ENCODE measurements at regions not wholly inside any gene's neighbourhood (a gene's known extent, or its start where the extent isn't known, plus 50 kb on each side); places are given as distances from the start of the nearest gene placed in this dataset.

DNA sequence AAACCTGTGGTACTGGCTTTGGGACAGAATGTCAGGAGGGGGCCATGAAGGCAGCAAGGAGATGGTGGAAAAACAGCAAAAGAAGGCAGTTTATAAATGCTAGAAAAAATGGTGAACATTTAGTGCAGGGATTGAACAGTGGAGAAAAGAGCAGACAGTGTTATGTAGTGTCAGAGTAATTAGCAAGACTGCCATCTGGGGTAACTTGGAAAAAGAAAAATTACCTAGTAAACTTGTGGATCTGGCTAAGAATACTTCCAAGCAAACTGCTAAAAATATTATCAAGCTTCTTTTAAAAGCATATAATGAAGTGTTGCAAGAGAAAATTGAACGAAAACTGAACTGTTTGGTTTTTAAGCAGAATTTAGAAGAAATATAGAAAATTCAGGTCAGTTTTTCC lies 267.8 kb downstream of the INSIG2 start:
- no peaks in the 10 kb centered on the region for H3K79me1 ChIP-seq (ENCODE audit: low read length)
- H3K18ac ChIP-seq (ENCODE audit: low read length), result no peak overlapping the region
- H3K56ac ChIP-seq (ENCODE audit: low read length), result no peak overlapping the region
- H2BK120ac ChIP-seq (ENCODE audit: low read depth, low read length), result no peak overlapping the region
- no peak overlapping the region for H2AK5ac ChIP-seq (ENCODE audit: low read length)
- H3K27ac ChIP-seq (ENCODE audit: low read depth, low read length), result no peak overlapping the region
- WGBS (ENCODE audit: extremely low coverage, insufficient coverage, low lambda C conversion rate), result no CpG with 5 or more reads among the region's 1 CpG
- no peaks in the 10 kb centered on the region for H3K4me1 ChIP-seq (ENCODE audit: control insufficient read depth, low read depth, low read length)
- no peak overlapping the region for H4K8ac ChIP-seq (ENCODE audit: low read depth, low read length)
- H3K4me2 ChIP-seq (ENCODE audit: low read length), result no peak overlapping the region
- no peak overlapping the region for H3K9ac ChIP-seq (ENCODE audit: low read length)
- DNase-seq, result no peak
- H3K27me3 ChIP-seq (ENCODE audit: insufficient read depth, low read length, poor library complexity), result no peaks in the 10 kb centered on the region
- H3K36me3 ChIP-seq (ENCODE audit: control insufficient read depth, insufficient read depth, low read length), result no peaks in the 10 kb centered on the region
- no peak overlapping the region for H3K4ac ChIP-seq (ENCODE audit: low read depth, low read length)
- no peak overlapping the region for H2BK5ac ChIP-seq (ENCODE audit: low read length)
- H3K79me2 ChIP-seq (ENCODE audit: control insufficient read depth, insufficient read depth, low read length), result no peaks in the 10 kb centered on the region
- no peak overlapping the region for H3K23ac ChIP-seq (ENCODE audit: low read length)
- H4K5ac ChIP-seq (ENCODE audit: low read length), result no peak overlapping the region
- no peak overlapping the region for H3K4me3 ChIP-seq (ENCODE audit: low read length)
- no peak overlapping the region for H2BK15ac ChIP-seq (replicated peaks; ENCODE audit: low read depth)

- DNase-seq, result no peak
- no CpG with 5 or more reads among the region's 2 CpGs for WGBS (ENCODE audit: extremely low coverage, insufficient coverage, low lambda C conversion rate)
- no peak overlapping the region for H3K27ac ChIP-seq (ENCODE audit: low read depth, low read length)
Observed at GRCh38 chr2:118351796-118352195, 263.5 kb downstream of the INSIG2 start.

DNA sequence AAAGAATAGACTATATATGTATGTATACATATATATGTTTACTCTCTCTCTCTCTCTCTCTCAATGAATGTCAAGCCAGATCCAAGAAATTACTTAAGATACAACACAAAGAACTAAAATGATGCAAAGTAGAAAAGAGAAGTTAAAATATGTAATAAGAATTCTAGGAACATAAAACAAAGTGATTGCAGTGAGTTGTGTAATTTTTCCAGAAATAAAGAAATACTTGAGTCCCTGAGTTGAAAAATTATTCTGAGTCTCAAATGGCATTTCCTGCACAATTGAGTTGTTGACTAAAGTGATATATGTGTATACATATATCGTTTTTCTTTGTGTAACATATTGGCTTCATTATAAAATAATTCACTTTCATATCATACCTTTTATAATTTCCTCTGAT lies 262.4 kb downstream of the INSIG2 start:
- Histone ChIP-seq H2BK120ac (ENCODE audit: low read depth, low read length) (no peak overlapping the region), H3K56ac (ENCODE audit: low read length) (no peak overlapping the region), H3K9ac (ENCODE audit: low read length) (no peak overlapping the region), H3K4me2 (ENCODE audit: low read length) (no peak overlapping the region), H3K4me3 (ENCODE audit: low read length) (no peak overlapping the region), H3K79me2 (ENCODE audit: control insufficient read depth, insufficient read depth, low read length) (no peaks in the 10 kb centered on the region), H3K27ac (ENCODE audit: low read depth, low read length) (no peak overlapping the region), H3K23ac (ENCODE audit: low read length) (no peak overlapping the region), H3K4ac (ENCODE audit: low read depth, low read length) (no peak overlapping the region), H3K79me1 (ENCODE audit: low read length) (no peaks in the 10 kb centered on the region), H3K4me1 (ENCODE audit: control insufficient read depth, low read depth, low read length) (no peaks in the 10 kb centered on the region), H4K5ac (ENCODE audit: low read length) (no peak overlapping the region), H3K18ac (ENCODE audit: low read length) (no peak overlapping the region), H3K27me3 (ENCODE audit: insufficient read depth, low read length, poor library complexity) (no peaks in the 10 kb centered on the region), H2BK5ac (ENCODE audit: low read length) (no peak overlapping the region), H2AK5ac (ENCODE audit: low read length) (no peak overlapping the region), H2BK15ac (replicated peaks; ENCODE audit: low read depth) (no peak overlapping the region), H4K8ac (ENCODE audit: low read depth, low read length) (no peak overlapping the region), H3K36me3 (ENCODE audit: control insufficient read depth, insufficient read depth, low read length) (no peaks in the 10 kb centered on the region)
- DNase-seq, result no peak
- WGBS (ENCODE audit: extremely low coverage, insufficient coverage, low lambda C conversion rate), result no CpG with 5 or more reads among the region's 1 CpG

More at GRCh38 chr2:118351796-118352195, 263.5 kb downstream of the INSIG2 start:
- no peaks in the 10 kb centered on the region for H3K4me1 ChIP-seq (ENCODE audit: control insufficient read depth, low read depth, low read length)
- H2BK15ac ChIP-seq (replicated peaks; ENCODE audit: low read depth), result no peak overlapping the region
- no peak overlapping the region for H3K4me2 ChIP-seq (ENCODE audit: low read length)
- H3K56ac ChIP-seq (ENCODE audit: low read length), result no peak overlapping the region
- no peak overlapping the region for H3K18ac ChIP-seq (ENCODE audit: low read length)
- H3K23ac ChIP-seq (ENCODE audit: low read length), result no peak overlapping the region
- H3K36me3 ChIP-seq (ENCODE audit: control insufficient read depth, insufficient read depth, low read length), result no peaks in the 10 kb centered on the region
- H4K5ac ChIP-seq (ENCODE audit: low read length), result no peak overlapping the region
- H2AK5ac ChIP-seq (ENCODE audit: low read length), result no peak overlapping the region
- no peak overlapping the region for H4K8ac ChIP-seq (ENCODE audit: low read depth, low read length)
- H3K4me3 ChIP-seq (ENCODE audit: low read length), result no peak overlapping the region
- H3K9ac ChIP-seq (ENCODE audit: low read length), result no peak overlapping the region
- H3K79me2 ChIP-seq (ENCODE audit: control insufficient read depth, insufficient read depth, low read length), result no peaks in the 10 kb centered on the region
- no peaks in the 10 kb centered on the region for H3K27me3 ChIP-seq (ENCODE audit: insufficient read depth, low read length, poor library complexity)
- H2BK5ac ChIP-seq (ENCODE audit: low read length), result no peak overlapping the region
- no peak overlapping the region for H3K4ac ChIP-seq (ENCODE audit: low read depth, low read length)
- no peaks in the 10 kb centered on the region for H3K79me1 ChIP-seq (ENCODE audit: low read length)
- H2BK120ac ChIP-seq (ENCODE audit: low read depth, low read length), result no peak overlapping the region

DNA sequence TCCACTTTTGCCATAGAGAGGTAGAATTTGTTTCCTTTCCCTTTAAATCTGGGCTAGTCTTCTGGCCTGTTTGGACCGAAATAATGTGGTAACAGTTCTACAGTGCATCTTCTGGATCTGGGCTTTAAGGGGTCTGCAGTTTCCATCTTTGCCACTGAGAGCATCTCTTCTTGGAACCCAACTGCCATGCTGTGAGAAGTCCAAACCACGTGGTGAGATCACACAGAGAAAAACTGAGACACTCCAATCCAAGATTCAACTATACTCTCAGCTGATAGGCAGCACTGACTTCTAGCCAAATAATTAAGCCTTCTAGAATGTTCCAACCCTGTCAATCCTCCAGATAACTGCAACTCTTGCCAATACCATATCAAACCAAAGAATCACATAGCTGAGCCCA lies 261.1 kb downstream of the INSIG2 start:
- Histone ChIP-seq H2BK5ac (ENCODE audit: low read length) (no peak overlapping the region), H4K5ac (ENCODE audit: low read length) (no peak overlapping the region), H3K36me3 (ENCODE audit: control insufficient read depth, insufficient read depth, low read length) (no peaks in the 10 kb centered on the region), H3K4me3 (ENCODE audit: low read length) (no peak overlapping the region), H3K4me2 (ENCODE audit: low read length) (no peak overlapping the region), H3K27me3 (ENCODE audit: insufficient read depth, low read length, poor library complexity) (no peaks in the 10 kb centered on the region), H3K4me1 (ENCODE audit: control insufficient read depth, low read depth, low read length) (no peaks in the 10 kb centered on the region), H3K23ac (ENCODE audit: low read length) (no peak overlapping the region), H3K4ac (ENCODE audit: low read depth, low read length) (no peak overlapping the region), H3K79me1 (ENCODE audit: low read length) (no peaks in the 10 kb centered on the region), H3K9ac (ENCODE audit: low read length) (no peak overlapping the region), H2BK120ac (ENCODE audit: low read depth, low read length) (no peak overlapping the region), H4K8ac (ENCODE audit: low read depth, low read length) (no peak overlapping the region), H3K56ac (ENCODE audit: low read length) (no peak overlapping the region), H3K27ac (ENCODE audit: low read depth, low read length) (no peak overlapping the region), H2AK5ac (ENCODE audit: low read length) (no peak overlapping the region), H2BK15ac (replicated peaks; ENCODE audit: low read depth) (no peak overlapping the region), H3K79me2 (ENCODE audit: control insufficient read depth, insufficient read depth, low read length) (no peaks in the 10 kb centered on the region), H3K18ac (ENCODE audit: low read length) (no peak overlapping the region)
- no peak for DNase-seq
- WGBS (ENCODE audit: extremely low coverage, insufficient coverage, low lambda C conversion rate), result no CpG with 5 or more reads among the region's 2 CpGs

DNA sequence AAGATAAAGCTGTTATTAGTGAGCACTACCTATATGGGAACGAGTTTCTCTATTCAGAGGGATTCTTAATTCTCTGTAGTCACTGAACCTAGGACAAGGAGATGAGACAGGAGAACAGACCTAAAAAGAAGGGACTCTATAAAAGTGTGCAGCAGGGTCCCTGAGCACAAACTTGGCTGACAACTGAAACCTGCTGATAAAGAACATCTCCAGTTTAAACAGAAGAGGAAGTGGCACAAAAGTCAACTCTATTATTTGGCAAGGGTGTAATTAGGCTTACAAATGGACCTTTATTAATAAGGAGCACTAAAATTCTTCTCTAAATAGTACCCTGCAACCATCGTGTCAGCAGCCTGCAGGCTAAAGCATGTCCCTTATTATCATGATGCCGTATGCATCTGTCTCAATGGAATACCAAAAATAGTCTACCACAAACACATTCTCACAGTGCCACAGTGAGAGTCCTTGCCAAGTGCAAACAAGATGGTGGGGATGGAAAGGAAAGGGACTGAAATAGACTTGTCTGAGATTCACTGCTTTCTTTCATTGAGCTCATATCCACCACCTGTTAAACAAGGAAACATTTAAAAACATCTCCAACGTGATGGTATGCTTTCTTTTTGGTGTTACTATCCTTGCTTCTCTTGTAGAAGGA lies 260.2 kb downstream of the INSIG2 start:
- DNase-seq, result no peak
- no peak overlapping the region for H3K4me2 ChIP-seq (ENCODE audit: low read length)
- H3K36me3 ChIP-seq (ENCODE audit: control insufficient read depth, insufficient read depth, low read length), result no peaks in the 10 kb centered on the region
- H4K8ac ChIP-seq (ENCODE audit: low read depth, low read length), result no peak overlapping the region
- no peaks in the 10 kb centered on the region for H3K27me3 ChIP-seq (ENCODE audit: insufficient read depth, low read length, poor library complexity)
- H3K27ac ChIP-seq (ENCODE audit: low read depth, low read length), result no peak overlapping the region
- H3K56ac ChIP-seq (ENCODE audit: low read length), result no peak overlapping the region
- WGBS (ENCODE audit: extremely low coverage, insufficient coverage, low lambda C conversion rate), result no CpG with 5 or more reads among the region's 4 CpGs
- no peaks in the 10 kb centered on the region for H3K79me1 ChIP-seq (ENCODE audit: low read length)
- no peak overlapping the region for H3K9ac ChIP-seq (ENCODE audit: low read length)
- no peak overlapping the region for H2BK15ac ChIP-seq (replicated peaks; ENCODE audit: low read depth)
- no peak overlapping the region for H2BK120ac ChIP-seq (ENCODE audit: low read depth, low read length)
- H3K18ac ChIP-seq (ENCODE audit: low read length), result no peak overlapping the region
- no peaks in the 10 kb centered on the region for H3K79me2 ChIP-seq (ENCODE audit: control insufficient read depth, insufficient read depth, low read length)
- H2AK5ac ChIP-seq (ENCODE audit: low read length), result no peak overlapping the region
- no peaks in the 10 kb centered on the region for H3K4me1 ChIP-seq (ENCODE audit: control insufficient read depth, low read depth, low read length)
- H3K4me3 ChIP-seq (ENCODE audit: low read length), result no peak overlapping the region
- no peak overlapping the region for H4K5ac ChIP-seq (ENCODE audit: low read length)
- no peak overlapping the region for H3K4ac ChIP-seq (ENCODE audit: low read depth, low read length)
- no peak overlapping the region for H2BK5ac ChIP-seq (ENCODE audit: low read length)
- H3K23ac ChIP-seq (ENCODE audit: low read length), result no peak overlapping the region

DNA sequence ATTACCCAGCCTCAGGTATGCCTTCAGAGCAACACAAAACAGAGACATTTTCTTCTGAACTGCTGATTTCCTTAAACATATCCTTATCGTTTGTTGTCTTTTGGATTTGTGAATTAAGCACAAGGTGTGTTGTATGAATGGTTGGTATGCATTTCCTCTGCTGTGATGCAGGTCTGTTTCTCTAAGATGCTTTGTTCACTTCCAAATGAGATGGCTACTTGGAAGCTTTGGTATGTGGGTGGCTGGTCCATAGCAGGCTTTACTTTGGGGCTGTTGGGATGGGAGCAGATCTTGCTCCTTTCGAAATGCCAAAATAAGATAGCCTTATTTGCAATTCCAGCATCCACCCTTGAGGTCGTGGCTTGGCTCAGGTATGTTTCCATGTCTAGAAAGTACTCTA lies 257.2 kb downstream of the INSIG2 start:
- no peaks in the 10 kb centered on the region for H3K27me3 ChIP-seq (ENCODE audit: insufficient read depth, low read length, poor library complexity)
- no peak overlapping the region for H2BK5ac ChIP-seq (ENCODE audit: low read length)
- no peak overlapping the region for H3K4me2 ChIP-seq (ENCODE audit: low read length)
- H3K4me3 ChIP-seq (ENCODE audit: low read length), result no peak overlapping the region
- no peak overlapping the region for H4K8ac ChIP-seq (ENCODE audit: low read depth, low read length)
- no peak overlapping the region for H3K18ac ChIP-seq (ENCODE audit: low read length)
- H3K23ac ChIP-seq (ENCODE audit: low read length), result no peak overlapping the region
- H3K79me2 ChIP-seq (ENCODE audit: control insufficient read depth, insufficient read depth, low read length), result no peaks in the 10 kb centered on the region
- no peaks in the 10 kb centered on the region for H3K36me3 ChIP-seq (ENCODE audit: control insufficient read depth, insufficient read depth, low read length)
- peak; percentile 3 for DNase-seq
- no CpG with 5 or more reads among the region's 3 CpGs for WGBS (ENCODE audit: extremely low coverage, insufficient coverage, low lambda C conversion rate)
- H2BK15ac ChIP-seq (replicated peaks; ENCODE audit: low read depth), result no peak overlapping the region
- H2AK5ac ChIP-seq (ENCODE audit: low read length), result no peak overlapping the region
- peaks cover 2% of the 10 kb centered on the region for H3K4me1 ChIP-seq (ENCODE audit: control insufficient read depth, low read depth, low read length)
- no peak overlapping the region for H3K27ac ChIP-seq (ENCODE audit: low read depth, low read length)
- no peak overlapping the region for H3K56ac ChIP-seq (ENCODE audit: low read length)
- H3K4ac ChIP-seq (ENCODE audit: low read depth, low read length), result no peak overlapping the region
- no peak overlapping the region for H3K9ac ChIP-seq (ENCODE audit: low read length)
- H4K5ac ChIP-seq (ENCODE audit: low read length), result no peak overlapping the region
- H3K79me1 ChIP-seq (ENCODE audit: low read length), result no peaks in the 10 kb centered on the region
- no peak overlapping the region for H2BK120ac ChIP-seq (ENCODE audit: low read depth, low read length)
